ENCODE measurements at regions not wholly inside any gene's neighbourhood (a gene's known extent, or its start where the extent isn't known, plus 50 kb on each side); places are given as distances from the start of the nearest gene placed in this dataset.

- ChIA-PET CTCF (no interaction called here), POLR2A (no interaction called here)
- Histone ChIP-seq H3K4me1 (ENCODE audit: control insufficient read depth in 1 of 2, extremely low read depth in 1 of 2, insufficient read depth in 2 of 2, low read length in 2 of 2) (no peaks in the 10 kb centered on the region), H3K27me3 (replicated peaks in 1 of 2; ENCODE audit: control insufficient read depth in 2 of 2, extremely low read depth in 1 of 2, insufficient read depth in 2 of 2, low read length in 1 of 2) (no peaks in the 10 kb centered on the region), H3K36me3 (ENCODE audit: control insufficient read depth in 2 of 2, extremely low read depth in 1 of 2, insufficient read depth in 1 of 2, low read length in 1 of 2) (no peaks in the 10 kb centered on the region), H3K9me3 (no peaks in the 10 kb centered on the region), H3K27ac (ENCODE audit: low read length) (no peak overlapping the region), H3K4me3 (ENCODE audit: control insufficient read depth in 1 of 2, extremely low read depth in 1 of 2, low read length in 1 of 2) (no peak overlapping the region)
- DNase-seq (no peak), ATAC-seq (replicated peaks in 1 of 4) (no peak)
- H3K27me3 Mint-ChIP-seq: no peaks in the 10 kb centered on the region
- H3K9me3 Mint-ChIP-seq: no peaks in the 10 kb centered on the region
- no peaks in the 10 kb centered on the region for H3K36me3 Mint-ChIP-seq
- WGBS (ENCODE audit: insufficient coverage): no CpG with 5 or more reads among the region's 1 CpG
- no peak overlapping the region for H3K27ac Mint-ChIP-seq
- H3K4me1 Mint-ChIP-seq: no peaks in the 10 kb centered on the region
- no peak overlapping the region for H3K4me3 Mint-ChIP-seq
These were observed 349.2 kb downstream of the TLL1 start for GRCh38 chr4:166222271-166222670.

- Mint-ChIP-seq H3K27ac (no peak overlapping the region), H3K36me3 (no peaks in the 10 kb centered on the region), H3K27me3 (no peaks in the 10 kb centered on the region), H3K4me1 (no peaks in the 10 kb centered on the region), H3K9me3 (peaks cover 0 to 3% (median 0%) of the 10 kb centered on the region in 3 donors), H3K4me3 (no peak overlapping the region)
- no peak overlapping the region for H3K27ac ChIP-seq (ENCODE audit: low read length)
- H3K36me3 ChIP-seq (ENCODE audit: control insufficient read depth in 2 of 2, extremely low read depth in 1 of 2, insufficient read depth in 1 of 2, low read length in 1 of 2): no peaks in the 10 kb centered on the region
- WGBS (ENCODE audit: insufficient coverage): 95% methylated on average over 7 of the region's 10 CpGs
- DNase-seq: no peak
- no peak for ATAC-seq (replicated peaks in 1 of 4)
- no peak overlapping the region for H3K4me3 ChIP-seq (ENCODE audit: control insufficient read depth in 1 of 2, extremely low read depth in 1 of 2, low read length in 1 of 2)
- H3K27me3 ChIP-seq (replicated peaks in 1 of 2; ENCODE audit: control insufficient read depth in 2 of 2, extremely low read depth in 1 of 2, insufficient read depth in 2 of 2, low read length in 1 of 2): no peaks in the 10 kb centered on the region
- H3K4me1 ChIP-seq (ENCODE audit: control insufficient read depth in 1 of 2, extremely low read depth in 1 of 2, insufficient read depth in 2 of 2, low read length in 2 of 2): no peaks in the 10 kb centered on the region
- no peaks in the 10 kb centered on the region for H3K9me3 ChIP-seq
- ChIA-PET CTCF (no interaction called here), POLR2A (no interaction called here)
These were observed 355.1 kb downstream of the TLL1 start for GRCh38 chr4:166228112-166228511.

GRCh38 chr4:166229799-166230198 lies 356.8 kb downstream of the TLL1 start:
- ChIA-PET POLR2A (no interaction called here), CTCF (no interaction called here)
- Mint-ChIP-seq H3K4me1 (no peaks in the 10 kb centered on the region), H3K27me3 (no peaks in the 10 kb centered on the region), H3K27ac (no peak overlapping the region), H3K36me3 (no peaks in the 10 kb centered on the region), H3K4me3 (no peak overlapping the region), H3K9me3 (peaks cover 3 to 6% (median 4%) of the 10 kb centered on the region in 3 donors)
- no peak for ATAC-seq (replicated peaks in 1 of 4)
- DNase-seq: no peak
- WGBS (ENCODE audit: insufficient coverage): 83% methylated on average over 1 of the region's 1 CpG
- Histone ChIP-seq H3K27me3 (replicated peaks in 1 of 2; ENCODE audit: control insufficient read depth in 2 of 2, extremely low read depth in 1 of 2, insufficient read depth in 2 of 2, low read length in 1 of 2) (no peaks in the 10 kb centered on the region), H3K36me3 (ENCODE audit: control insufficient read depth in 2 of 2, extremely low read depth in 1 of 2, insufficient read depth in 1 of 2, low read length in 1 of 2) (no peaks in the 10 kb centered on the region), H3K4me3 (ENCODE audit: control insufficient read depth in 1 of 2, extremely low read depth in 1 of 2, low read length in 1 of 2) (no peak overlapping the region), H3K9me3 (no peaks in the 10 kb centered on the region), H3K27ac (ENCODE audit: low read length) (no peak overlapping the region), H3K4me1 (ENCODE audit: control insufficient read depth in 1 of 2, extremely low read depth in 1 of 2, insufficient read depth in 2 of 2, low read length in 2 of 2) (no peaks in the 10 kb centered on the region)

GRCh38 chr4:166230841-166231240 lies 357.8 kb downstream of the TLL1 start:
- no peak overlapping the region for H3K27ac Mint-ChIP-seq
- no peaks in the 10 kb centered on the region for H3K9me3 ChIP-seq
- ChIA-PET POLR2A (no interaction called here), CTCF (no interaction called here)
- H3K4me1 ChIP-seq (ENCODE audit: control insufficient read depth in 1 of 2, extremely low read depth in 1 of 2, insufficient read depth in 2 of 2, low read length in 2 of 2): no peaks in the 10 kb centered on the region
- no peaks in the 10 kb centered on the region for H3K27me3 ChIP-seq (replicated peaks in 1 of 2; ENCODE audit: control insufficient read depth in 2 of 2, extremely low read depth in 1 of 2, insufficient read depth in 2 of 2, low read length in 1 of 2)
- ATAC-seq (replicated peaks in 1 of 4) (no peak), DNase-seq (no peak)
- no peak overlapping the region for H3K27ac ChIP-seq (ENCODE audit: low read length)
- H3K36me3 ChIP-seq (ENCODE audit: control insufficient read depth in 2 of 2, extremely low read depth in 1 of 2, insufficient read depth in 1 of 2, low read length in 1 of 2): no peaks in the 10 kb centered on the region
- H3K36me3 Mint-ChIP-seq: no peaks in the 10 kb centered on the region
- peaks cover 3 to 6% (median 4%) of the 10 kb centered on the region in 3 donors for H3K9me3 Mint-ChIP-seq
- H3K4me1 Mint-ChIP-seq: no peaks in the 10 kb centered on the region
- no peaks in the 10 kb centered on the region for H3K27me3 Mint-ChIP-seq
- no peak overlapping the region for H3K4me3 Mint-ChIP-seq
- no CpG with 5 or more reads among the region's 1 CpG for WGBS (ENCODE audit: insufficient coverage)
- no peak overlapping the region for H3K4me3 ChIP-seq (ENCODE audit: control insufficient read depth in 1 of 2, extremely low read depth in 1 of 2, low read length in 1 of 2)

GRCh38 chr4:166239354-166239753 lies 366.3 kb downstream of the TLL1 start:
- Histone ChIP-seq H3K36me3 (ENCODE audit: control insufficient read depth in 2 of 2, extremely low read depth in 1 of 2, insufficient read depth in 1 of 2, low read length in 1 of 2) (no peaks in the 10 kb centered on the region), H3K9me3 (no peaks in the 10 kb centered on the region), H3K27me3 (replicated peaks in 1 of 2; ENCODE audit: control insufficient read depth in 2 of 2, extremely low read depth in 1 of 2, insufficient read depth in 2 of 2, low read length in 1 of 2) (no peaks in the 10 kb centered on the region), H3K4me3 (ENCODE audit: control insufficient read depth in 1 of 2, extremely low read depth in 1 of 2, low read length in 1 of 2) (no peak overlapping the region), H3K27ac (ENCODE audit: low read length) (no peak overlapping the region), H3K4me1 (ENCODE audit: control insufficient read depth in 1 of 2, extremely low read depth in 1 of 2, insufficient read depth in 2 of 2, low read length in 2 of 2) (no peaks in the 10 kb centered on the region)
- Mint-ChIP-seq H3K4me3 (no peak overlapping the region), H3K9me3 (peaks cover 0 to 3% (median 2%) of the 10 kb centered on the region in 3 donors), H3K27ac (no peak overlapping the region), H3K4me1 (no peaks in the 10 kb centered on the region), H3K36me3 (no peaks in the 10 kb centered on the region), H3K27me3 (no peaks in the 10 kb centered on the region)
- CTCF ChIA-PET: no interaction called here
- no CpG with 5 or more reads among the region's 4 CpGs for WGBS (ENCODE audit: insufficient coverage)
- POLR2A ChIA-PET: no interaction called here
- no peak for ATAC-seq (replicated peaks in 1 of 4)
- DNase-seq: no peak

GRCh38 chr4:166252487-166253402 lies 379.7 kb downstream of the TLL1 start:
- POLR2A ChIA-PET: no interaction called here
- DNase-seq: peak in 1 of 35 experiments; percentile 6
- Histone ChIP-seq H3K4me1 (ENCODE audit: control insufficient read depth in 1 of 2, extremely low read depth in 1 of 2, insufficient read depth in 2 of 2, low read length in 2 of 2) (no peaks in the 10 kb centered on the region), H3K4me3 (ENCODE audit: control insufficient read depth in 1 of 2, extremely low read depth in 1 of 2, low read length in 1 of 2) (no peak overlapping the region), H3K27me3 (replicated peaks in 1 of 2; ENCODE audit: control insufficient read depth in 2 of 2, extremely low read depth in 1 of 2, insufficient read depth in 2 of 2, low read length in 1 of 2) (no peaks in the 10 kb centered on the region), H3K9me3 (no peaks in the 10 kb centered on the region), H3K27ac (ENCODE audit: low read length) (no peak overlapping the region), H3K36me3 (ENCODE audit: control insufficient read depth in 2 of 2, extremely low read depth in 1 of 2, insufficient read depth in 1 of 2, low read length in 1 of 2) (no peaks in the 10 kb centered on the region)
- H3K36me3 Mint-ChIP-seq: no peaks in the 10 kb centered on the region
- H3K27ac Mint-ChIP-seq: no peak overlapping the region
- no peak overlapping the region for H3K4me3 Mint-ChIP-seq
- no peaks in the 10 kb centered on the region for H3K4me1 Mint-ChIP-seq
- peaks cover 0 to 4% (median 0%) of the 10 kb centered on the region in 3 donors for H3K9me3 Mint-ChIP-seq
- ATAC-seq (replicated peaks in 1 of 4): no peak
- no peaks in the 10 kb centered on the region for H3K27me3 Mint-ChIP-seq
- CTCF ChIA-PET: no interaction called here
- WGBS (ENCODE audit: insufficient coverage): 53% methylated on average over 3 of the region's 4 CpGs
